ENCODE measurements at regions not wholly inside any gene's neighbourhood (a gene's known extent, or its start where the extent isn't known, plus 50 kb on each side); places are given as distances from the start of the nearest gene placed in this dataset.

- no peak for FAIRE-seq
- no peak for DNase-seq
- intact Hi-C loops (cut with DNase I), result no loop called here
- TF ChIP-seq CTCF (IDR thresholded peaks at IDR 0.05; ENCODE audit: borderline replicate concordance, extremely low read depth, insufficient read depth), result no peak
- Histone ChIP-seq H3K9ac (ENCODE audit: low read length in 3 of 3) (no peak overlapping the region), H3K27me3 (ENCODE audit: control insufficient read depth, insufficient read depth, low read length) (no peaks in the 10 kb centered on the region), H3K4me1 (ENCODE audit: control insufficient read depth in 2 of 3, insufficient read depth in 2 of 3, low read depth in 1 of 3, low read length in 3 of 3) (no peaks in the 10 kb centered on the region), H3K27ac (ENCODE audit: low read depth in 2 of 2, low read length in 2 of 2) (no peak overlapping the region), H3K36me3 (ENCODE audit: control insufficient read depth in 2 of 3, insufficient read depth in 3 of 3, low read length in 3 of 3) (no peaks in the 10 kb centered on the region), H3K9me3 (ENCODE audit: control insufficient read depth in 2 of 3, insufficient read depth in 1 of 3, low read length in 3 of 3) (no peaks in the 10 kb centered on the region), H3K4me3 (ENCODE audit: low read length in 3 of 3) (no peak overlapping the region)
These were observed 633.8 kb downstream of the IGSF11 start for GRCh38 chr3:118400886-118401285.

GRCh38 chr3:118401887-118402286 lies 632.8 kb downstream of the IGSF11 start:
- Histone ChIP-seq H3K9ac (ENCODE audit: low read length in 3 of 3) (no peak overlapping the region), H3K27ac (ENCODE audit: low read depth in 2 of 2, low read length in 2 of 2) (no peak overlapping the region), H3K9me3 (ENCODE audit: control insufficient read depth in 2 of 3, insufficient read depth in 1 of 3, low read length in 3 of 3) (no peaks in the 10 kb centered on the region), H3K4me3 (ENCODE audit: low read length in 3 of 3) (no peak overlapping the region), H3K27me3 (ENCODE audit: control insufficient read depth, insufficient read depth, low read length) (no peaks in the 10 kb centered on the region), H3K36me3 (ENCODE audit: control insufficient read depth in 2 of 3, insufficient read depth in 3 of 3, low read length in 3 of 3) (no peaks in the 10 kb centered on the region), H3K4me1 (ENCODE audit: control insufficient read depth in 2 of 3, insufficient read depth in 2 of 3, low read depth in 1 of 3, low read length in 3 of 3) (no peaks in the 10 kb centered on the region)
- DNase-seq, result no peak
- intact Hi-C loops (cut with DNase I), result no loop called here
- FAIRE-seq, result no peak
- TF ChIP-seq CTCF (IDR thresholded peaks at IDR 0.05; ENCODE audit: borderline replicate concordance, extremely low read depth, insufficient read depth), result no peak

DNA sequence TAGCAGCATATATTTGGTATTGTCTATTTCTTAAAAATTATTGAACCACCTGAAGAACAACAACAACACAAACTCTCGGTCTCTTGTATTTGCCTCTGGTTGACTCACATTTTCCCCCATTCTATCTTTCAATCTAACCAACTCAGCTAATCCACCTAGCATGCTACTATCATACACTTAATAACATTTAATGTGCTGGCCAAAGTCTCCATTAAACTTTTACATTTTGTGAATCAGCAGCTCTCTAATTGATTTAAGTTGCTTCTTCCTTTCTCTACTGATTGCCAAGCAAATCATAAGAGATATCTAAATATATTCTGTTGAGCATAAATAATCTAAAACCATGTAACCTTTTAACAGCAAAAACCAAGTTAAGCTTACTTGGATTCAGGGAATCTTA lies 631.7 kb downstream of the IGSF11 start:
- Histone ChIP-seq H3K4me1 (ENCODE audit: control insufficient read depth in 2 of 3, insufficient read depth in 2 of 3, low read depth in 1 of 3, low read length in 3 of 3) (no peaks in the 10 kb centered on the region), H3K4me3 (ENCODE audit: low read length in 3 of 3) (no peak overlapping the region), H3K27ac (ENCODE audit: low read depth in 2 of 2, low read length in 2 of 2) (no peak overlapping the region), H3K27me3 (ENCODE audit: control insufficient read depth, insufficient read depth, low read length) (no peaks in the 10 kb centered on the region), H3K9ac (ENCODE audit: low read length in 3 of 3) (no peak overlapping the region), H3K36me3 (ENCODE audit: control insufficient read depth in 2 of 3, insufficient read depth in 3 of 3, low read length in 3 of 3) (no peaks in the 10 kb centered on the region), H3K9me3 (ENCODE audit: control insufficient read depth in 2 of 3, insufficient read depth in 1 of 3, low read length in 3 of 3) (no peaks in the 10 kb centered on the region)
- no peak for TF ChIP-seq CTCF (IDR thresholded peaks at IDR 0.05; ENCODE audit: borderline replicate concordance, extremely low read depth, insufficient read depth)
- FAIRE-seq (no peak), DNase-seq (no peak)
- intact Hi-C loops (cut with DNase I), result no loop called here

DNA sequence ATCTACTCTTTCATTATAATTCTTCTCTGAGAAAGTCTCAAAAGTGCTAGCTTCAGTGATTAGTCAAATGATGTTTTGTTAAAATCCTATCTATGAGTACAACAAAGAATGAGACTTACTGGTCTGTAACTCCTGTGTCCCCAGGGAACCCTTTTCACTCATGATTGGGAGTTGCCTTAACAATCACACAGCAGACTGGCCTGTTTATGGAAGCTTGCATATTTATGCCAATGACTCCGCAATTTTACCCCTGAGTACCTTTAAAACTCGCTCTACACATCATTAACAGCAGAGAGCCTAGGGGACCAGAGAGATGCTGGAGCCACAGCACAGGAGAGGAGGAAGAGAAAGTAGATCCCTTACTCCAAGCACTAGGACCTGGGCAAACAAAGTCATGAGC lies 628.1 kb downstream of the IGSF11 start:
- H3K27me3 ChIP-seq (ENCODE audit: control insufficient read depth, insufficient read depth, low read length), result no peaks in the 10 kb centered on the region
- H3K27ac ChIP-seq (ENCODE audit: low read depth in 2 of 2, low read length in 2 of 2), result no peak overlapping the region
- peak in 2 of 5 donors; percentile 7 to 8 for DNase-seq
- no peak overlapping the region for H3K9ac ChIP-seq (ENCODE audit: low read length in 3 of 3)
- no peak for FAIRE-seq
- H3K9me3 ChIP-seq (ENCODE audit: control insufficient read depth in 2 of 3, insufficient read depth in 1 of 3, low read length in 3 of 3), result no peaks in the 10 kb centered on the region
- H3K4me1 ChIP-seq (ENCODE audit: control insufficient read depth in 2 of 3, insufficient read depth in 2 of 3, low read depth in 1 of 3, low read length in 3 of 3), result no peaks in the 10 kb centered on the region
- intact Hi-C loops (cut with DNase I), result no loop called here
- no peak overlapping the region for H3K4me3 ChIP-seq (ENCODE audit: low read length in 3 of 3)
- H3K36me3 ChIP-seq (ENCODE audit: control insufficient read depth in 2 of 3, insufficient read depth in 3 of 3, low read length in 3 of 3), result no peaks in the 10 kb centered on the region
- TF ChIP-seq CTCF (IDR thresholded peaks at IDR 0.05; ENCODE audit: borderline replicate concordance, extremely low read depth, insufficient read depth), result no peak

Data from kidney (tissue), 13 donors.